K562 (cell line): ENCODE measurements at regions not wholly inside any gene's neighbourhood (a gene's known extent, or its start where the extent isn't known, plus 50 kb on each side); places are given as distances from the start of the nearest gene placed in this dataset.

Experiments used
- ATAC-seq: fragments of 200-7000 bp; cut with Tn5 transposase; 3 replicates; pipeline ENCODE4 v1.9.1; 2020; ENCODE audit warnings: moderate library complexity
- BruUV-seq: library from RNA; stranded (reverse); fragments of 400-500 nt; replicated peaks from 2 replicates; lab custom pipeline; 2021; lab: Mats Ljungman, UMichigan
- CTCF ChIA-PET: fragments of 300-600 bp; formaldehyde crosslinking; extraction: SDS; loops from one replicate; lab custom pipeline; 2021; ENCODE audit warnings: low intra/inter-chr PET ratio; lab: Yijun Ruan, JAX
- POLR2A ChIA-PET: fragments of 300-600, 350-650 bp; sonication (Branson Sonifier 250); formaldehyde crosslinking; extraction: SDS; loops from one replicate; lab custom pipeline; 2021; ENCODE audit warnings: antibody characterized with exemption, inconsistent platforms; lab: Yijun Ruan, JAX
- DNase-seq, 4 experiments: peaks; one replicate each; pipeline versions ENCODE4 v3.0.0 to v3.0.0-alpha.2; 2011 to 2018; ENCODE audit warnings: low spot score in 3 of 4, mixed read lengths in 3 of 4; ENCODE audit errors: extremely low read depth in 1 of 4
- FAIRE-seq: peaks from 2 replicates; lab custom pipeline; 2011; peaks lifted over from hg19 to GRCh38; lab: Jason Lieb, UNC
- H2AFZ ChIP-seq: 2 replicates; pipeline ENCODE4 v1.6.0; 2011; ENCODE audit warnings: low read depth, low read length, control low read depth, inconsistent platforms
- H3K27ac ChIP-seq: fragments of 200-600 bp; 3 replicates; pipeline ENCODE4 v1.8.0; 2011; ENCODE audit warnings: low read depth, mild to moderate bottlenecking, control low read depth, inconsistent platforms, low read length, moderate library complexity, mixed read lengths; ENCODE audit errors: extremely low read depth
- H3K27me3 ChIP-seq, 2 experiments: fragments of 300-600 bp in 1 of 2; 2 replicates in 1 of 2; 3 replicates in 1 of 2; pipeline versions ENCODE4 v1.6.0 to v1.8.0; 2011; ENCODE audit warnings: inconsistent platforms in 2 of 2, low read length in 2 of 2, mild to moderate bottlenecking in 1 of 2, mixed read lengths in 1 of 2, moderate library complexity in 1 of 2; ENCODE audit not compliant: control insufficient read depth in 2 of 2, insufficient read depth in 2 of 2
- H3K36me3 ChIP-seq: fragments of 300-600 bp; 3 replicates; pipeline ENCODE4 v1.8.0; 2011; ENCODE audit warnings: mild to moderate bottlenecking, low read length, inconsistent platforms; ENCODE audit not compliant: control insufficient read depth, insufficient read depth
- H3K4me1 ChIP-seq, 2 experiments: fragments of 200-600 bp in 1 of 2; replicated peaks in 1 of 2; 2 replicates in 1 of 2; 3 replicates in 1 of 2; pipeline versions ENCODE4 v1.5.1 to v1.8.0; 2011; ENCODE audit warnings: inconsistent platforms in 2 of 2, low read length in 2 of 2, mild to moderate bottlenecking in 1 of 2, mixed read lengths in 1 of 2, moderate library complexity in 1 of 2; ENCODE audit not compliant: control insufficient read depth in 2 of 2, insufficient read depth in 2 of 2
- H3K4me2 ChIP-seq: 2 replicates; pipeline ENCODE4 v1.6.1; 2011; ENCODE audit warnings: low read length, control low read depth, inconsistent platforms, mixed read lengths; ENCODE audit not compliant: insufficient read depth
- H3K4me3 ChIP-seq: fragments of 200-600 bp; sonication (generic), shearing (Covaris generic); 2 replicates; pipeline ENCODE4 v1.5.1; 2016; ENCODE audit warnings: control low read depth, inconsistent platforms
- H3K79me2 ChIP-seq: fragments of 200-600 bp; 3 replicates; pipeline ENCODE4 v1.8.0; 2011; ENCODE audit warnings: low read length, inconsistent platforms; ENCODE audit not compliant: control insufficient read depth, insufficient read depth
- H3K9ac ChIP-seq, 2 experiments: 2 replicates each; pipeline versions ENCODE4 v1.6.0 to v1.6.1; 2011; ENCODE audit warnings: low read depth in 2 of 2, low read length in 2 of 2, control low read depth in 1 of 2, inconsistent platforms in 1 of 2, mild to moderate bottlenecking in 1 of 2, mixed read lengths in 1 of 2; ENCODE audit not compliant: insufficient read depth in 1 of 2
- H3K9me1 ChIP-seq: one replicate; pipeline ENCODE4 v1.6.0; 2011; ENCODE audit warnings: inconsistent platforms, mild to moderate bottlenecking, low read length, moderate library complexity; ENCODE audit not compliant: control insufficient read depth, insufficient read depth
- H3K9me3 ChIP-seq: replicated peaks from 2 replicates; pipeline ENCODE4 v1.5.1; 2011; ENCODE audit warnings: low read depth, low read length, inconsistent platforms; ENCODE audit not compliant: control insufficient read depth, insufficient read depth
- H4K20me1 ChIP-seq: replicated peaks from 2 replicates; pipeline ENCODE4 v1.6.1; 2011; ENCODE audit warnings: low read length, inconsistent platforms, mixed read lengths; ENCODE audit not compliant: control insufficient read depth, insufficient read depth
- FOS ChIP-seq: IDR thresholded peaks from 3 replicates; pipeline ENCODE4 v1.6.1; 2011; ENCODE audit not compliant: insufficient read length; ENCODE audit errors: extremely low read depth
- GATAD2A ChIP-seq: fragments of 450-650 bp; IDR thresholded peaks from 2 replicates; pipeline ENCODE4 v1.6.1; 2017
- WGBS: fragments of 100-300 bp; shearing (Covaris generic); methylation state at CpG from one replicate; pipeline ENCODE4 v1.1.6; 2016; ENCODE audit warnings: low coverage, mixed read lengths; ENCODE audit not compliant: insufficient coverage; ENCODE audit errors: missing lambda C conversion rate; 5-methylcytosine and 5-hydroxymethylcytosine counted together
- in situ Hi-C: fragments of 300-500 bp; cut with MboI; formaldehyde crosslinking; loops from 4 replicates; pipeline ENCODE4 v1.15.0; 2018; ENCODE audit warnings: inconsistent platforms, mixed read lengths
- intact Hi-C: fragments of 100-400 bp; cut with micrococcal nuclease; formaldehyde crosslinking; loops from 2 replicates; pipeline ENCODE4 v1.14.2; 2022
- TF ChIP-seq, protein P1 (sequence below): fragments of 450-650 bp; IDR thresholded peaks from 2 replicates; pipeline ENCODE4 v1.6.1; 2014; ENCODE audit warnings: low read depth, mild to moderate bottlenecking, moderate library complexity, borderline replicate concordance
- TF ChIP-seq, protein P2 (sequence below): fragments of 450-650 bp; formaldehyde crosslinking; IDR thresholded peaks from 2 replicates; pipeline ENCODE4 v1.4.0; 2020; ENCODE audit warnings: mild to moderate bottlenecking, moderate library complexity

DNA sequence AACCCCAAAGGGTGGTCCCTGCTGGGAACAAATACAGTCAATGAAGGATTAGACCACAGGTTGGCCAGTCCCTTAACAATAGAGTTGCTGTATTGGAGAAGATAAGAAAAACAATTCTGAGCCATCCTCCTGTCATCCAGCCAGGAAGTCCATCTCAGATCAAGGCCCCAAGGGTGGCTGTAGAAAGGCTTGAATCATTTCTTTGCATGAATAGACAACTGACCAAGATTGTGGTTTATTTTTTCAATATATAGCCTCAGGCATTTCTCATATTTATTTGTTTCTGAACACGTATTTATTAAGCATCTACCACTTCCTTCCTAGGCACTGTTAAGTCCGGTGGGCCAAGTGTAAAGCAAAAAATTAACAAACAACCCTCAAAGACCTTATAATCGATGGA lies 274.4 kb upstream of the SLC14A2 start:
- H3K9me3 ChIP-seq, result no peaks in the 10 kb centered on the region
- no peaks in the 10 kb centered on the region for H3K36me3 ChIP-seq
- CTCF ChIA-PET, result no interaction called here
- 3% methylated on average over 3 of the region's 3 CpGs for WGBS
- no peak overlapping the region for H3K27ac ChIP-seq
- no peak for TF ChIP-seq GATAD2A
- TF ChIP-seq, protein P1, sequence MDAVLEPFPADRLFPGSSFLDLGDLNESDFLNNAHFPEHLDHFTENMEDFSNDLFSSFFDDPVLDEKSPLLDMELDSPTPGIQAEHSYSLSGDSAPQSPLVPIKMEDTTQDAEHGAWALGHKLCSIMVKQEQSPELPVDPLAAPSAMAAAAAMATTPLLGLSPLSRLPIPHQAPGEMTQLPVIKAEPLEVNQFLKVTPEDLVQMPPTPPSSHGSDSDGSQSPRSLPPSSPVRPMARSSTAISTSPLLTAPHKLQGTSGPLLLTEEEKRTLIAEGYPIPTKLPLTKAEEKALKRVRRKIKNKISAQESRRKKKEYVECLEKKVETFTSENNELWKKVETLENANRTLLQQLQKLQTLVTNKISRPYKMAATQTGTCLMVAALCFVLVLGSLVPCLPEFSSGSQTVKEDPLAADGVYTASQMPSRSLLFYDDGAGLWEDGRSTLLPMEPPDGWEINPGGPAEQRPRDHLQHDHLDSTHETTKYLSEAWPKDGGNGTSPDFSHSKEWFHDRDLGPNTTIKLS, result no peak
- no peak for TF ChIP-seq FOS
- TF ChIP-seq, protein P2, sequence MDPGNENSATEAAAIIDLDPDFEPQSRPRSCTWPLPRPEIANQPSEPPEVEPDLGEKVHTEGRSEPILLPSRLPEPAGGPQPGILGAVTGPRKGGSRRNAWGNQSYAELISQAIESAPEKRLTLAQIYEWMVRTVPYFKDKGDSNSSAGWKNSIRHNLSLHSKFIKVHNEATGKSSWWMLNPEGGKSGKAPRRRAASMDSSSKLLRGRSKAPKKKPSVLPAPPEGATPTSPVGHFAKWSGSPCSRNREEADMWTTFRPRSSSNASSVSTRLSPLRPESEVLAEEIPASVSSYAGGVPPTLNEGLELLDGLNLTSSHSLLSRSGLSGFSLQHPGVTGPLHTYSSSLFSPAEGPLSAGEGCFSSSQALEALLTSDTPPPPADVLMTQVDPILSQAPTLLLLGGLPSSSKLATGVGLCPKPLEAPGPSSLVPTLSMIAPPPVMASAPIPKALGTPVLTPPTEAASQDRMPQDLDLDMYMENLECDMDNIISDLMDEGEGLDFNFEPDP (CRISPR knock-in tag), result no peak
- no peaks in the 10 kb centered on the region for H3K79me2 ChIP-seq
- in situ Hi-C loops (no loop called here), intact Hi-C loops (no loop called here)
- no peaks in the 10 kb centered on the region for H4K20me1 ChIP-seq
- FAIRE-seq (no peak), DNase-seq (no peak), ATAC-seq (no peak)
- H3K27me3 ChIP-seq, result no peaks in the 10 kb centered on the region
- no peak overlapping the region for H3K4me3 ChIP-seq
- POLR2A ChIA-PET, result no interaction called here
- no peak overlapping the region for H3K9ac ChIP-seq
- no peaks in the 10 kb centered on the region for H3K4me1 ChIP-seq
- H2AFZ ChIP-seq, result no peak overlapping the region
- H3K9me1 ChIP-seq, result no peaks in the 10 kb centered on the region
- BruUV-seq, result no TSS peak
- no peak overlapping the region for H3K4me2 ChIP-seq
